Neuronal stem cell (in vitro differentiated cells): ENCODE measurements at regions not wholly inside any gene's neighbourhood (a gene's known extent, or its start where the extent isn't known, plus 50 kb on each side); places are given as distances from the start of the nearest gene placed in this dataset.

Source experiments
- DNase-seq: peaks from one replicate; pipeline ENCODE4 v3.0.0-alpha.2; 2013; ENCODE audit warnings: low spot score
- H2AFZ ChIP-seq: one replicate; pipeline ENCODE4 v1.6.1; 2013; ENCODE audit warnings: mild to moderate bottlenecking, low read length, inconsistent platforms
- H2AK5ac ChIP-seq: 2 replicates; pipeline ENCODE4 v1.6.1; 2013; ENCODE audit warnings: low read depth, mild to moderate bottlenecking, inconsistent platforms, low read length, moderate library complexity, mixed read lengths
- H2BK120ac ChIP-seq: 2 replicates; pipeline ENCODE4 v1.6.1; 2013; ENCODE audit warnings: low read depth, mild to moderate bottlenecking, inconsistent platforms, low read length, moderate library complexity, mixed read lengths
- H2BK12ac ChIP-seq: one replicate; pipeline ENCODE4 v1.6.1; 2013; ENCODE audit warnings: low read length, inconsistent platforms
- H2BK15ac ChIP-seq: 2 replicates; pipeline ENCODE4 v1.6.1; 2013; ENCODE audit warnings: mild to moderate bottlenecking, low read length, inconsistent platforms, mixed read lengths
- H2BK5ac ChIP-seq: one replicate; pipeline ENCODE4 v1.6.1; 2013; ENCODE audit warnings: inconsistent platforms, mild to moderate bottlenecking, low read length, moderate library complexity
- H3K14ac ChIP-seq: one replicate; pipeline ENCODE4 v1.6.1; 2013; ENCODE audit warnings: low read length, inconsistent platforms
- H3K18ac ChIP-seq: 2 replicates; pipeline ENCODE4 v1.6.1; 2013; ENCODE audit warnings: low read length, inconsistent platforms
- H3K23ac ChIP-seq: 2 replicates; pipeline ENCODE4 v1.6.1; 2013; ENCODE audit warnings: low read depth, mild to moderate bottlenecking, mixed read lengths, low read length, inconsistent platforms; ENCODE audit not compliant: poor library complexity
- H3K27ac ChIP-seq: replicated peaks from 3 replicates; pipeline ENCODE4 v1.5.1; 2013; ENCODE audit warnings: low read length, inconsistent platforms
- H3K27me3 ChIP-seq, 3 experiments: 2 replicates each; pipeline ENCODE4 v1.6.1; 2013; ENCODE audit warnings: low read length in 3 of 3, mild to moderate bottlenecking in 2 of 3, inconsistent platforms in 1 of 3, low read depth in 1 of 3, mixed read lengths in 1 of 3, moderate library complexity in 1 of 3; ENCODE audit not compliant: control insufficient read depth in 3 of 3, insufficient read depth in 3 of 3
- H3K36me3 ChIP-seq, 2 donors: replicated peaks in 1 of 2; 2 replicates each; pipeline ENCODE4 v1.6.1; 2013; ENCODE audit warnings: low read length in 2 of 2; ENCODE audit not compliant: control insufficient read depth in 2 of 2, insufficient read depth in 2 of 2
- H3K4ac ChIP-seq: 2 replicates; pipeline ENCODE4 v1.6.1; 2013; ENCODE audit warnings: inconsistent platforms, mild to moderate bottlenecking, low read length, moderate library complexity
- H3K4me1 ChIP-seq, 2 donors: 1 replicate in 1 of 2; 2 replicates in 1 of 2; pipeline ENCODE4 v1.6.1; 2013; ENCODE audit warnings: low read length in 2 of 2, low read depth in 1 of 2; ENCODE audit not compliant: control insufficient read depth in 2 of 2, insufficient read depth in 1 of 2
- H3K4me2 ChIP-seq: one replicate; pipeline ENCODE4 v1.6.1; 2013; ENCODE audit warnings: mild to moderate bottlenecking, low read length, inconsistent platforms; ENCODE audit not compliant: insufficient read depth, poor library complexity, severe bottlenecking
- H3K4me3 ChIP-seq, 2 donors: 2 replicates each; pipeline ENCODE4 v1.5.1; 2013; ENCODE audit warnings: low read length in 2 of 2, mild to moderate bottlenecking in 2 of 2, inconsistent platforms in 1 of 2, moderate library complexity in 1 of 2
- H3K79me1 ChIP-seq: one replicate; pipeline ENCODE4 v1.6.1; 2013; ENCODE audit warnings: low read depth, mild to moderate bottlenecking, inconsistent platforms, low read length, moderate library complexity
- H3K9ac ChIP-seq: one replicate; pipeline ENCODE4 v1.6.1; 2013; ENCODE audit warnings: mild to moderate bottlenecking, low read depth, low read length, inconsistent platforms; ENCODE audit not compliant: poor library complexity
- H3K9me3 ChIP-seq, 2 donors: replicated peaks in 1 of 2; 2 replicates each; pipeline versions ENCODE3 to v1.6.1; 2013; ENCODE audit warnings: low read length in 2 of 2, mild to moderate bottlenecking in 2 of 2, inconsistent platforms in 1 of 2, low read depth in 1 of 2, mixed read lengths in 1 of 2, moderate library complexity in 1 of 2; ENCODE audit not compliant: control insufficient read depth in 2 of 2, insufficient read depth in 1 of 2
- H4K8ac ChIP-seq: one replicate; pipeline ENCODE4 v1.6.1; 2013; ENCODE audit warnings: low read depth, mild to moderate bottlenecking, inconsistent platforms, low read length, moderate library complexity
- H4K91ac ChIP-seq: one replicate; pipeline ENCODE4 v1.6.1; 2013; ENCODE audit warnings: low read length, low read depth, mild to moderate bottlenecking, inconsistent platforms; ENCODE audit not compliant: poor library complexity
- WGBS, 2 donors: extraction: QIAGEN DNeasy Blood & Tissue Kit; methylation state at CpG; one replicate each; pipeline ENCODE4 v1.1.7; 2013; ENCODE audit warnings: missing lambda C conversion rate in 2 of 2, mixed read lengths in 1 of 2; ENCODE audit not compliant: insufficient read length in 2 of 2, insufficient replicate concordance in 1 of 2; ENCODE audit errors: extremely low coverage in 2 of 2; 5-methylcytosine and 5-hydroxymethylcytosine counted together

DNA sequence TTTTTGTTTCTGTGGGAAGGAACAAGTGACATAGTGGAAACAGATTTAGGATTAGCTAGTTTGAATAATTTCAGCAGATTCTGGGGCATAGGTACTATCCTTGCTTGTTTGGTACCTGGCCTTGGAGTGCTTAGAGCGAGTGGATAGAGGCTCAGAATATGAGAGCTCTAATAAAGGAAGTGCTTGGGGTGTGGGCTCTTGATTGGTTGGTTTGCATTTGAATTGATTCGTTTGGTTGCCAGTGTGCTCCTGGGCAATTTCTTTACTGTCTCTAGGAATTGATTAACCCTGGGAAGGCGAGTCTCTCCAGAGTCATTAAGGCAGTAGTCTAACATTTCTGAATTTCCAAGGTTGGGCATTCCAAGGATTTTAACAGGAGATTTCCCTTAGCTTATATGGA is 98.0 kb downstream of the DTWD1 start:
- H2AK5ac ChIP-seq, result no peak overlapping the region
- H2AFZ ChIP-seq, result no peak overlapping the region
- no peak overlapping the region for H2BK15ac ChIP-seq
- H3K79me1 ChIP-seq, result no peaks in the 10 kb centered on the region
- no peaks in the 10 kb centered on the region for H3K27me3 ChIP-seq
- no peaks in the 10 kb centered on the region for H3K36me3 ChIP-seq
- DNase-seq, result no peak
- H2BK120ac ChIP-seq, result no peak overlapping the region
- no peaks in the 10 kb centered on the region for H3K9me3 ChIP-seq
- H3K23ac ChIP-seq, result no peak overlapping the region
- H3K4me3 ChIP-seq, result no peak overlapping the region
- H3K18ac ChIP-seq, result no peak overlapping the region
- no peak overlapping the region for H2BK5ac ChIP-seq
- no CpG with 5 or more reads among the region's 3 CpGs for WGBS, 2 donors
- H3K4me2 ChIP-seq, result no peak overlapping the region
- H2BK12ac ChIP-seq, result no peak overlapping the region
- no peak overlapping the region for H3K9ac ChIP-seq
- no peak overlapping the region for H4K91ac ChIP-seq
- peaks cover 0 to 1% of the 10 kb centered on the region in 2 donors for H3K4me1 ChIP-seq
- H4K8ac ChIP-seq, result no peak overlapping the region
- no peak overlapping the region for H3K4ac ChIP-seq
- H3K27ac ChIP-seq, result no peak overlapping the region
- no peak overlapping the region for H3K14ac ChIP-seq

DNA sequence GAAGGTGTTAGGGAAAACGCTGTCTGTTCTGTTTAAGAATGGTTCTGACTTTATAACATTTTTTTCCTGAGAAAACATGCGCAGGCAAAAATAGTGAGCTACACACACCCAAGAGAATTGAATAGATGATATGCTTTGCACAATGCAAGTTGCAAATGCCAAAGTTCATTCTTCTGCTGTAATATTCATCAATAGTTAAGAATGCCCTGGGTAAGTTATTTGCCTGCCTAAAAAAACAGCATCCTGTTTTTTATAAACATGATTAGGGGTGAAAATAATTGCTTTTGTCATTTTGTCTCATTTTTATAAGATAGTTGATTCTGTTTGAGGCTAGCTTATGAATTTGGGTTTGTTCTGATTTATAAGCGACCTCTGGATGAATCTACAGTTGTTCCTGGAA is 99.4 kb downstream of the DTWD1 start:
- no peaks in the 10 kb centered on the region for H3K9me3 ChIP-seq
- H3K79me1 ChIP-seq, result no peaks in the 10 kb centered on the region
- no peaks in the 10 kb centered on the region for H3K36me3 ChIP-seq
- H2BK12ac ChIP-seq, result no peak overlapping the region
- no peak overlapping the region for H2AK5ac ChIP-seq
- H2AFZ ChIP-seq, result no peak overlapping the region
- no peak overlapping the region for H4K8ac ChIP-seq
- no peak overlapping the region for H3K4me3 ChIP-seq
- no peaks in the 10 kb centered on the region for H3K4me1 ChIP-seq
- no peak overlapping the region for H2BK5ac ChIP-seq
- WGBS, 2 donors, result no CpG with 5 or more reads among the region's 3 CpGs
- H3K4ac ChIP-seq, result no peak overlapping the region
- no peak overlapping the region for H3K4me2 ChIP-seq
- H3K18ac ChIP-seq, result no peak overlapping the region
- H3K23ac ChIP-seq, result no peak overlapping the region
- H3K14ac ChIP-seq, result no peak overlapping the region
- H3K27ac ChIP-seq, result no peak overlapping the region
- H3K27me3 ChIP-seq, result no peaks in the 10 kb centered on the region
- H4K91ac ChIP-seq, result no peak overlapping the region
- DNase-seq, result no peak
- H2BK15ac ChIP-seq, result no peak overlapping the region
- H3K9ac ChIP-seq, result no peak overlapping the region
- H2BK120ac ChIP-seq, result no peak overlapping the region

DNA sequence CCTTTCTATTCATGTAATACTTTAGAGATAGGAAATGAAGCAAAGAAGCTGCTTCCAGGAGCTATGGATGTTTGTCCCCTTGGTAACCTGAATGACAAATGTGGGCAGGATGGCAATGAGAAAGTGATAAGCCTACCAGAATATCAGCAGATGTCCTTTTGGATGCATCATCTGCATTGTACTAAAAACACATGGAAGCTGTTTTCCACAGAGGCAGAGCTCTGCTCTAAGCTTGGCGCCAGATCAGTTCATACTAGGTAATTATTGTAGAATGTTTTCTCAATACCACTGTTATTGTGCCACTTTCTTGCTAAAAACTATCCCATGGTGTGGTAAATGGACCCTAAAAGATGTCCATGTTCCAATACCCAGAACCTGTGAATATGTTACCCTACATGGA is 100.2 kb downstream of the DTWD1 start:
- Histone ChIP-seq H3K4ac (no peak overlapping the region), H2AK5ac (no peak overlapping the region), H4K91ac (no peak overlapping the region), H2AFZ (no peak overlapping the region), H3K23ac (no peak overlapping the region), H2BK120ac (no peak overlapping the region), H3K27ac (no peak overlapping the region), H3K4me1 (no peaks in the 10 kb centered on the region), H3K9me3 (no peaks in the 10 kb centered on the region), H3K18ac (no peak overlapping the region), H3K4me3 (no peak overlapping the region), H3K79me1 (no peaks in the 10 kb centered on the region), H3K36me3 (no peaks in the 10 kb centered on the region), H2BK5ac (no peak overlapping the region), H3K4me2 (no peak overlapping the region), H2BK15ac (no peak overlapping the region), H3K9ac (no peak overlapping the region), H3K14ac (no peak overlapping the region), H4K8ac (no peak overlapping the region), H3K27me3 (no peaks in the 10 kb centered on the region), H2BK12ac (no peak overlapping the region)
- no peak for DNase-seq
- WGBS, 2 donors, result no CpG with 5 or more reads among the region's 1 CpG

- Histone ChIP-seq H3K4ac (no peak overlapping the region), H3K18ac (no peak overlapping the region), H3K4me3 (no peak overlapping the region), H3K27me3 (no peaks in the 10 kb centered on the region), H2AFZ (no peak overlapping the region), H3K4me1 (no peaks in the 10 kb centered on the region), H2AK5ac (no peak overlapping the region), H2BK5ac (no peak overlapping the region), H2BK120ac (no peak overlapping the region), H3K79me1 (no peaks in the 10 kb centered on the region), H3K9me3 (no peaks in the 10 kb centered on the region), H3K14ac (no peak overlapping the region), H2BK12ac (no peak overlapping the region), H3K9ac (no peak overlapping the region), H4K8ac (no peak overlapping the region), H2BK15ac (no peak overlapping the region), H3K23ac (no peak overlapping the region), H3K27ac (no peak overlapping the region), H4K91ac (no peak overlapping the region), H3K4me2 (no peak overlapping the region), H3K36me3 (no peaks in the 10 kb centered on the region)
- no peak for DNase-seq
- no CpG with 5 or more reads among the region's 1 CpG for WGBS, 2 donors
These were observed 100.8 kb downstream of the DTWD1 start for GRCh38 chr15:49721621-49722020.
